Effector CD8-positive, alpha-beta T cell (primary cell): ENCODE measurements at regions not wholly inside any gene's neighbourhood (a gene's known extent, or its start where the extent isn't known, plus 50 kb on each side); places are given as distances from the start of the nearest gene placed in this dataset.

ENCODE experiments used
- DNase-seq: peaks from one replicate; lab custom pipeline; 2025; lab: John Stamatoyannopoulos, UW

DNA sequence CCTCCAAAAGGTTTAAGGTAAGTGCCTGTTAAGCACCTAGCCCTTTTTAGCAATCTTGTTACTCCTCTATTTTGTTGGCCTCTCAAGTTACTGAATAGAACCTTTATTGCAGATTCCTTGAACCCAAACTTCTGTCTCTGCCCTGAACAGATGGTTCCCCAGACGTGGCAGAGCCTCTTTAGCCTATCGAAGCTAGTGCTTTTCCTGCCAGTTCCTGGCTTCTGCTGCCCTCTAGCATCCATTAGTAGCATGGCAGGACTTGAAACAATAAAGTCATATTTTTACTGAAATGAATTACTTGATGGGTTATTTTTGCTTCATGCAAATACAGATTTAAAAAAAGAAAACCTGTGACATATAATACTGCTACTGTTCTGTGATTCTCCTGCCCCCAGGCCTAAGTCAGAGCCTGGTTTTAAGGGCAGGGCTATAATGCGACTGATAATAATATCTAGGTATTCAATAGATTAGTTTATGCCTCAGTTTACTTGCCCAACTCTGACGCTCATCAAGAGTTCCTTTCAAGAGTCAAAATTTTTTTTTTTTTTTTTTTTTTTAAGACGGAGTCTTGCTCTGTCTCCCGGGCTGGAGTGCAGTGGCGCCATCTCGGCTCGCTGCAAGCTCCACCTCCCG is 84.3 kb upstream of the PHF14 start:
- peak; percentile 0 for DNase-seq

DNA sequence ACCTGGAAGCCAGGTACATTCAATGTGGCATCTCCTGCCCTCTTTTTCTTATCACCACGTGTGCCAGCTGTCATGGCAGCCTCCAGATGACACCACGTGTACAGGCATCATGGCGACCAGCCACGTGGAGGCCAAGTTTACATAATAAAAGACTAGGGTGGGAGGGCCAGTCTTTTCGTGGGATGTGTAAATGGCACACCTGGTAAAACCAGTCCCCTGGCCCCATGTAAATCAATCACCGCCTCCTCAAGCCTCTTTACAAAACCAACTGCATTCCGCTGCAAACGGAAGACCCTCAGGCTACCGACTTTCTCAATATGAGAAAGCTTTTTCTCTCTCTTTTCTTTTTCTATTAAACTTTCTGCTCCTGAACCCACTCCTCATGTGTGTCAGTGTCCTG is 65.1 kb upstream of the PHF14 start:
- no peak for DNase-seq

- DNase-seq = no peak
Observed at GRCh38 chr7:10910447-10910846, 63.2 kb upstream of the PHF14 start.

DNA sequence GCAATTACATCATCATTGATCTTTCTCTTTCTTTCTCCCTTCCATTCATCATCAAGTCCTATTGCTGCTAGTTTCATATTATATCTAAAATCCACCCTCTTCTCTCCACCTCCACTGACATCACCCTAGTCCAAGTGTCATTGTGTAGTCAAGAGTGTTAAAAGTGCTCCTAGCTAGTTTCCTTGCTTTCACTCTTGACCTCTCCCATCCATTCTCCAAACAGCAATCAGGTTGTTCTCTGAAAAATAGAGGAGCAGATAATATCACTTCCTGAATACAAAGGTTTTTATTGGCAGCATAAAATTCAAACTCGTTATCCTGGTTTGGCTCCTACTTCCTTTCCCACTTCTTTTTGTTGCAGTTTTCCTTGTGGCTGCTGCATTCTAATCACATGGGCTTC is 61.6 kb upstream of the PHF14 start:
- no peak for DNase-seq

GRCh38 chr7:10913457-10913856 is 60.2 kb upstream of the PHF14 start:
- DNase-seq = no peak

DNA sequence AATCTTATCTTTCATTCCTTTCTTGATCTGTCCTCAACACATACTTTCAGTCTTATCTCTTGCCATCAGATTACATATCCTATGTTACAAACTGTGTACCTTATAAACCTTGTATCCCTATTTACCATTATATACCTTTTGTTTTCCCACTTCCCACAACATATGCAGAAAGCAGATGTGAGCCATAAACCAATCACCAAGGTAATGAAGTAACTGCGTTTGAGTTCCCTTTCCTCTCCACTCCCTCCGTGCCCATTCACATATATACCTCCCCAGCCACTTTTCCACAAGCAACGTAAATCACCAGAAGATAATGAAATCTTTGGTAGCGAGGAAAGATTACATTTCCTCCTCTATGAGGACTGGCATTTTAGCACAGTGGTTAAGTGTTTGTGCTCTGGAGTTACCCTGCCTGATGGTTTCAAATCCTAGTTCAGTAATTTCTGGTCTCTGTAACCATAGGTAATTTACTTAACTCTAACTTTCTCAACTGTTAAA is 55.5 kb upstream of the PHF14 start:
- DNase-seq = no peak

GRCh38 chr7:10919923-10920322 is 53.7 kb upstream of the PHF14 start:
- DNase-seq = no peak
